B cell (primary cell): ENCODE measurements at regions not wholly inside any gene's neighbourhood (a gene's known extent, or its start where the extent isn't known, plus 50 kb on each side); places are given as distances from the start of the nearest gene placed in this dataset.
A peak's percentile ranks its signal among the peaks of the same experiment; 100 is the strongest.
"Not testable (repeated sequence)": the region's sequence is repeated elsewhere in the genome, so short reads cannot be mapped to it uniquely, and the experiment has no call there.

ENCODE experiments used
- ATAC-seq: fragments of 200-7000 bp; cut with Tn5 transposase; one replicate; pipeline ENCODE4 v1.10.0; 2021; ENCODE audit warnings: low read depth, mild to moderate bottlenecking, moderate number of reproducible peaks, moderate library complexity
- CTCF ChIA-PET: fragments of 350-600 bp; sonication (Branson Sonifier 250); formaldehyde crosslinking; loops from one replicate; lab custom pipeline; 2021; ENCODE audit warnings: antibody characterized with exemption, inconsistent platforms; lab: Charles Lee
- POLR2A ChIA-PET: fragments of 350-600 bp; sonication (Branson Sonifier 250); formaldehyde crosslinking; loops from one replicate; lab custom pipeline; 2021; ENCODE audit warnings: antibody characterized with exemption; lab: Charles Lee
- DNase-seq: peaks from one replicate; pipeline ENCODE4 v3.0.0; 2013
- H2AFZ ChIP-seq: 2 replicates; pipeline ENCODE4 v1.6.1; 2012; ENCODE audit warnings: mild to moderate bottlenecking, low read depth, low read length; ENCODE audit not compliant: insufficient read depth, poor library complexity, severe bottlenecking
- H3K27ac ChIP-seq, 2 donors: 1 replicate in 1 of 2; 2 replicates in 1 of 2; pipeline ENCODE4 v1.5.1; 2012 to 2013; ENCODE audit warnings: low read length in 2 of 2, mild to moderate bottlenecking in 2 of 2, moderate library complexity in 1 of 2
- H3K27me3 ChIP-seq, 4 experiments: fragments of 200-600 bp in 1 of 4; sonication (generic) in 1 of 4; replicated peaks in 1 of 4; 1 replicate in 2 of 4; 2 replicates in 2 of 4; pipeline versions ENCODE4 v1.6.1 to v1.7.0; 2013 to 2016; ENCODE audit warnings: low read length in 3 of 4, mild to moderate bottlenecking in 2 of 4, mixed read lengths in 1 of 4, moderate library complexity in 1 of 4; ENCODE audit not compliant: insufficient read depth in 4 of 4, control insufficient read depth in 3 of 4; ENCODE audit errors: control extremely low read depth in 1 of 4
- H3K36me3 ChIP-seq, 2 experiments: replicated peaks in 1 of 2; 1 replicate in 1 of 2; 2 replicates in 1 of 2; pipeline versions ENCODE4 v1.6.1 to v1.7.1; 2013; ENCODE audit warnings: low read length in 1 of 2; ENCODE audit not compliant: insufficient read depth in 2 of 2, control insufficient read depth in 1 of 2; ENCODE audit errors: control extremely low read depth in 1 of 2, extremely low read depth in 1 of 2
- H3K4me1 ChIP-seq, 2 donors: fragments of 200-600 bp in 1 of 2; sonication (generic) in 1 of 2; 1 replicate in 1 of 2; 2 replicates in 1 of 2; pipeline versions ENCODE4 v1.5.1 to v1.6.1; 2013 to 2017; ENCODE audit warnings: low read length in 2 of 2; ENCODE audit not compliant: control insufficient read depth in 2 of 2, insufficient read depth in 2 of 2
- H3K4me2 ChIP-seq: replicated peaks from 2 replicates; pipeline ENCODE3; 2012; ENCODE audit warnings: mild to moderate bottlenecking, low read depth, low read length; ENCODE audit not compliant: poor library complexity, severe bottlenecking
- H3K4me3 ChIP-seq, 5 experiments: fragments of 200-600 bp in 1 of 5; sonication (generic) in 1 of 5; 1 replicate in 3 of 5; 2 replicates in 2 of 5; pipeline versions ENCODE4 v1.5.1 to v1.7.0; 2011 to 2016; ENCODE audit warnings: low read length in 4 of 5, mild to moderate bottlenecking in 4 of 5, low read depth in 2 of 5, control low read depth in 1 of 5, moderate library complexity in 1 of 5; ENCODE audit not compliant: insufficient read depth in 1 of 5; ENCODE audit errors: control extremely low read depth in 1 of 5, extremely low read depth in 1 of 5
- H3K79me2 ChIP-seq: fragments of 200-600 bp; sonication (generic); one replicate; pipeline ENCODE4 v1.6.0; 2016; ENCODE audit warnings: low read length; ENCODE audit not compliant: control insufficient read depth, insufficient read depth
- H3K9ac ChIP-seq: fragments of 200-600 bp; sonication (generic); 2 replicates; pipeline ENCODE4 v1.6.1; 2017; ENCODE audit warnings: mild to moderate bottlenecking, low read length, moderate library complexity
- H3K9me3 ChIP-seq, 3 donors: one replicate each; pipeline versions ENCODE4 v1.6.1 to v1.7.1; 2013; ENCODE audit warnings: low read length in 2 of 3; ENCODE audit not compliant: control insufficient read depth in 2 of 3, insufficient read depth in 1 of 3; ENCODE audit errors: control extremely low read depth in 1 of 3
- H4K20me1 ChIP-seq: 2 replicates; pipeline ENCODE4 v1.6.0; 2012; ENCODE audit warnings: mild to moderate bottlenecking, low read length; ENCODE audit not compliant: insufficient read depth, control insufficient read depth, poor library complexity, severe bottlenecking
- H3K27ac Mint-ChIP-seq: one replicate; pipeline ENCODE4 v1.8.0; 2021; ENCODE audit warnings: mixed read lengths
- H3K27me3 Mint-ChIP-seq: one replicate; pipeline ENCODE4 v1.8.0; 2021; ENCODE audit warnings: mixed read lengths
- H3K4me1 Mint-ChIP-seq: one replicate; pipeline ENCODE4 v1.8.0; 2021; ENCODE audit warnings: mixed read lengths
- H3K4me3 Mint-ChIP-seq: one replicate; pipeline ENCODE4 v1.8.0; 2021; ENCODE audit warnings: mixed read lengths
- H3K9me3 Mint-ChIP-seq: one replicate; pipeline ENCODE4 v1.8.0; 2022; ENCODE audit warnings: mixed read lengths; ENCODE audit not compliant: insufficient read depth
- EZH2 ChIP-seq: IDR thresholded peaks from 2 replicates; pipeline ENCODE4 v1.6.1; 2012; ENCODE audit warnings: borderline replicate concordance, low read depth, mild to moderate bottlenecking, moderate library complexity, low read length; ENCODE audit not compliant: insufficient read depth, poor library complexity, severe bottlenecking
- WGBS: methylation state at CpG from one replicate; pipeline ENCODE4 v1.1.5; 2013; ENCODE audit warnings: missing lambda C conversion rate; ENCODE audit not compliant: insufficient coverage; 5-methylcytosine and 5-hydroxymethylcytosine counted together
- intact Hi-C: fragments of 100-400 bp; cut with micrococcal nuclease; formaldehyde crosslinking; loops from one replicate; pipeline ENCODE4 v1.10.0; 2022
- TF ChIP-seq, protein P1 (sequence below): fragments of 200-600 bp; IDR thresholded peaks from one replicate; pipeline ENCODE4 v1.8.0; 2022; ENCODE audit warnings: antibody characterized with exemption, mild to moderate bottlenecking

DNA sequence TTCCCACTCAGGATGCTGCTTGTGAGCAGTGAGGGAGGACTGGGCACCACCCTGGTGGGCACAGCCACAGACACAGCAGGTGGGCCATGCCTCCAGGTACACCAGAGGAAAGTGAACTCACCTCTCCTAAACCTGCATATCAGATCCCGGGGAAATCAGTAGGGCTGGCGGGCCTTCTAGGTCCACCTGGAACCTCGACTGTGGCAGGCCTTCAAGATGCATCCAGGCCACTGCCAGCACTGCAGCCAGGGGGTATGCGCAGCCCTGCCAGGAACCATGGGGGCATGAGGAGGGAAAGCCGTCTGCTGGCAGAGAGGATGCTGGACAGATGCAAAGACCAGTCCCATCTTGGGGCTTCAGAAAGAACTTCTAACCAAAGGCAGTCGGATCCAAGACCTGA, 270.6 kb upstream of the IRX4 start:
- Histone ChIP-seq H3K9ac (no peak overlapping the region), H3K4me3 (no peak overlapping the region), H3K27me3 (no peaks in the 10 kb centered on the region), H3K9me3 (peaks cover 0 to 35% (median 0%) of the 10 kb centered on the region in 3 donors), H3K36me3 (no peaks in the 10 kb centered on the region), H2AFZ (no peak overlapping the region), H3K27ac (no peak overlapping the region), H3K4me2 (no peak overlapping the region), H3K79me2 (no peaks in the 10 kb centered on the region), H3K4me1 (no peaks in the 10 kb centered on the region), H4K20me1 (no peaks in the 10 kb centered on the region)
- WGBS, result 88% methylated on average over 4 of the region's 6 CpGs
- no peaks in the 10 kb centered on the region for H3K27me3 Mint-ChIP-seq
- ChIA-PET CTCF (no interaction called here), POLR2A (no interaction called here)
- DNase-seq (no peak), ATAC-seq (no peak)
- H3K4me1 Mint-ChIP-seq, result no peaks in the 10 kb centered on the region
- H3K4me3 Mint-ChIP-seq, result no peak overlapping the region
- no peak for TF ChIP-seq EZH2
- TF ChIP-seq, protein P1, sequence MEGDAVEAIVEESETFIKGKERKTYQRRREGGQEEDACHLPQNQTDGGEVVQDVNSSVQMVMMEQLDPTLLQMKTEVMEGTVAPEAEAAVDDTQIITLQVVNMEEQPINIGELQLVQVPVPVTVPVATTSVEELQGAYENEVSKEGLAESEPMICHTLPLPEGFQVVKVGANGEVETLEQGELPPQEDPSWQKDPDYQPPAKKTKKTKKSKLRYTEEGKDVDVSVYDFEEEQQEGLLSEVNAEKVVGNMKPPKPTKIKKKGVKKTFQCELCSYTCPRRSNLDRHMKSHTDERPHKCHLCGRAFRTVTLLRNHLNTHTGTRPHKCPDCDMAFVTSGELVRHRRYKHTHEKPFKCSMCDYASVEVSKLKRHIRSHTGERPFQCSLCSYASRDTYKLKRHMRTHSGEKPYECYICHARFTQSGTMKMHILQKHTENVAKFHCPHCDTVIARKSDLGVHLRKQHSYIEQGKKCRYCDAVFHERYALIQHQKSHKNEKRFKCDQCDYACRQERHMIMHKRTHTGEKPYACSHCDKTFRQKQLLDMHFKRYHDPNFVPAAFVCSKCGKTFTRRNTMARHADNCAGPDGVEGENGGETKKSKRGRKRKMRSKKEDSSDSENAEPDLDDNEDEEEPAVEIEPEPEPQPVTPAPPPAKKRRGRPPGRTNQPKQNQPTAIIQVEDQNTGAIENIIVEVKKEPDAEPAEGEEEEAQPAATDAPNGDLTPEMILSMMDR, result no peak
- no peak overlapping the region for H3K27ac Mint-ChIP-seq
- H3K9me3 Mint-ChIP-seq, result peaks cover 4% of the 10 kb centered on the region
- intact Hi-C loops, result no loop called here

DNA sequence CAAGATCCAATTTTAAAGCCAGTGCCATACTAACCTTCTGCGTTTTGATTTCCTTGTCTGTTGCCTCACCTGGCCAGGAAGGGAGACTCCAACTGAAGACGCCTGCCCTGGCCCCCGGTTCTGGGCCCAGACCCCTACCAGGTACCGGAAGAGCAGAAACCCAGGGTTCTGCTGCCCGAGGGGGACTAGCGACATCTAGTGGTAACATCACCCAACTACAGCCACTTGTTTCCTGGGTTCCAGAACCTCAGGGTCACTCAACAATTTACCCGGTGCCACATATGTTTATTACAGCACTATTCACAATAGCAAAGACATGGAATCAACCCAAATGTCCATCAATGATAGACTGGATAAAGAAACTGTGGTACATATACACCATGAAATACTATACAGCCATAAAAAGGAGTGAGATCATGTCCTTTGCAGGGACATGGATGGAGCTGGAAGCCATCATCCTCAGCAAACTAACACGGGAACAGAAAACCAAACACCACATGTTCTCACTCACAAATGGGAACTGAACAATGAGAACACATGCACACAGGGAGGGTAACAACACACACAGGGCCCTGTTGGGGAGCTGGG, 268.7 kb upstream of the IRX4 start:
- H4K20me1 ChIP-seq, H3K4me1 ChIP-seq, H3K27ac ChIP-seq, H3K27me3 ChIP-seq, ATAC-seq, H3K27me3 Mint-ChIP-seq, H3K79me2 ChIP-seq, H3K4me1 Mint-ChIP-seq, H3K4me2 ChIP-seq, H3K4me3 ChIP-seq, POLR2A ChIA-PET, H3K9me3 Mint-ChIP-seq, H3K4me3 Mint-ChIP-seq, H3K9ac ChIP-seq, H2AFZ ChIP-seq, DNase-seq, H3K36me3 ChIP-seq, intact Hi-C loops, H3K27ac Mint-ChIP-seq: not testable (repeated sequence)
- CTCF ChIA-PET, result interaction anchor here (1.3 kb wide), 1 partner anchor 9 kb away, joined by 4 read pairs; no protein-coding TSS in a partner anchor
- TF ChIP-seq, protein P1, result peak; percentile 20
- 12% methylated on average over 6 of the region's 8 CpGs for WGBS
- peaks cover 0 to 35% (median 0%) of the 10 kb centered on the region in 3 donors for H3K9me3 ChIP-seq
